ENCODE measurements at regions not wholly inside any gene's neighbourhood (a gene's known extent, or its start where the extent isn't known, plus 50 kb on each side); places are given as distances from the start of the nearest gene placed in this dataset.

GRCh38 chr13:107322228-107322627, 754.3 kb upstream of the ARGLU1 start:
- TF ChIP-seq, protein P1, sequence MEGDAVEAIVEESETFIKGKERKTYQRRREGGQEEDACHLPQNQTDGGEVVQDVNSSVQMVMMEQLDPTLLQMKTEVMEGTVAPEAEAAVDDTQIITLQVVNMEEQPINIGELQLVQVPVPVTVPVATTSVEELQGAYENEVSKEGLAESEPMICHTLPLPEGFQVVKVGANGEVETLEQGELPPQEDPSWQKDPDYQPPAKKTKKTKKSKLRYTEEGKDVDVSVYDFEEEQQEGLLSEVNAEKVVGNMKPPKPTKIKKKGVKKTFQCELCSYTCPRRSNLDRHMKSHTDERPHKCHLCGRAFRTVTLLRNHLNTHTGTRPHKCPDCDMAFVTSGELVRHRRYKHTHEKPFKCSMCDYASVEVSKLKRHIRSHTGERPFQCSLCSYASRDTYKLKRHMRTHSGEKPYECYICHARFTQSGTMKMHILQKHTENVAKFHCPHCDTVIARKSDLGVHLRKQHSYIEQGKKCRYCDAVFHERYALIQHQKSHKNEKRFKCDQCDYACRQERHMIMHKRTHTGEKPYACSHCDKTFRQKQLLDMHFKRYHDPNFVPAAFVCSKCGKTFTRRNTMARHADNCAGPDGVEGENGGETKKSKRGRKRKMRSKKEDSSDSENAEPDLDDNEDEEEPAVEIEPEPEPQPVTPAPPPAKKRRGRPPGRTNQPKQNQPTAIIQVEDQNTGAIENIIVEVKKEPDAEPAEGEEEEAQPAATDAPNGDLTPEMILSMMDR (IDR thresholded peaks at IDR 0.05), result no peak
- TF ChIP-seq POLR2AphosphoS5 (IDR thresholded peaks at IDR 0.05) (no peak), POLR2A (IDR thresholded peaks at IDR 0.05) (no peak)

All from breast epithelium (tissue), 3 donors.